ENCODE measurements at regions not wholly inside any gene's neighbourhood (a gene's known extent, or its start where the extent isn't known, plus 50 kb on each side); places are given as distances from the start of the nearest gene placed in this dataset.

- DNase-seq: no peak
These were observed 215.7 kb upstream of the PARD3B start for GRCh38 chr2:204329532-204329931.

GRCh38 chr2:204331180-204331579, 214.1 kb upstream of the PARD3B start:
- no peak for DNase-seq

DNA sequence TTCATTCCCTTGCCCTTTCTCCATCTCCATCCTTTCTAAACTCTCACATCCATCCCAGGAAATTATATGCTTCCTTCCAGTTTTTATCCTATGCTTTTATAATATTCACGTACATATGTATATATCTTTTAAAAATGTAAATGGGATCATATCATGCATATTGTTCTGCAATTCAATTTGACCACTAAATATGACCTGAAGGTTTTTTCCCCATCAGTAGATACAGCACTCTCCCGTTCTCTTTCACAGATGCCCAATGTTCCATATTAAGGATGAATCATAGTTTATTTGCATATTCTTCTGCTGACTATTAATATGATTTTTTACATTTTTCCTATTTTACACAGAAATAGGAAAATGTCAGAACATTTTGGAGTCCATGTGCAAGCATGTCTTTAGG, 213.3 kb upstream of the PARD3B start:
- DNase-seq: no peak

- DNase-seq: no peak
These were observed 212.6 kb upstream of the PARD3B start for GRCh38 chr2:204332706-204333105.

GRCh38 chr2:204333861-204334260, 211.4 kb upstream of the PARD3B start:
- DNase-seq: no peak

GRCh38 chr2:204335451-204336058, 209.7 kb upstream of the PARD3B start:
- peak; percentile 29 for DNase-seq

DNA sequence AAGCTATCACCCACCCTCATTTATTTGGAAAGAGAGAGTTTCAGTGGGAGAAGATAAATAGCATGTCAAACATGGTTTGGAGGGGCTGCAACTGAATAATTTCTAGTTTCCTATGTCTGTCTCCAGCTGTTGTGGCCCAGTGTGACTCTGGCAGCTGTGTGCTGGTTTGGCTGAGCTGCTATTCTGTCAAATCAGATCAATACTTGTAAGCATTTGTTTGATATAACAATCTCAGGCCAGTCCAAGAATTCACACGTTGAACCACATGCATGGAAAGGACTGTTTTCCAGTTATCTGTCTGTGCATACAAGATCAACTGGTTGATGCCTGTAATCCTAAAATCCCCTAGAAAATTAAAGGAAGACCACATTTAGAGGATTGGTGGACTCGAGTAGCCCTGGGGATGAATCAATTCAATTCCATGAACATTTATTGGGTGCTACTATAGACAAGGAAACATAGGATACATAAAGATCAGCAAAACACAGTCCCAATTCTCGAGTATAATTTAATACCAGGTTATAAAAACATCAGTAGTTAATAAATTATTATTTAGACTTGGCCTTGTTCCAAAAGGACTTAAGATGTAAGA, 209.0 kb upstream of the PARD3B start:
- no peak for DNase-seq

GRCh38 chr2:204337638-204338037, 207.6 kb upstream of the PARD3B start:
- no peak for DNase-seq

DNA sequence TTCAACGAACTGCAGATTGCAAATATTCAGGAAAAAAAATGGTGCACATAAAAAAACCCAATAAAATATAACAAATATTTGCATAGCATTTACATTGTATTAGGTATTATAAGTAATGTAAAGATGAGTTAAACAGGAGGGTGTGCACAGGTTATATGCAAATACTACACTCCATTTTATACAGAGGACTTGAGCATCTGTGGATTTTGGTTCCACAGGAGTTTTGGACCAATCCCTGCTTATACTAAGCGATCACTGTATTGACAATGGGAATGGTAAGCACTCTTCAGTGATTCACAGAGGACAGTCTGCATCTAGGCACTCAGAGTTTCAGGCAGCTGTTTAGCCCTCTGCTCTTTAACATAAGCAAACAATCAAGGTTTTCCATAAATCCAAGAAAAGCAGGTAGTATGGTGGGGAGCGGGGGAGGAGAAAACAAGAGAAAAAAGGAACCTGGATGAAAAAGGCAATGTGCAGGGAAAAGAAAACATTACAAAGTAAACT, 206.0 kb upstream of the PARD3B start:
- no peak for DNase-seq

- no peak for DNase-seq
These were observed 204.8 kb upstream of the PARD3B start for GRCh38 chr2:204340511-204340910.

DNA sequence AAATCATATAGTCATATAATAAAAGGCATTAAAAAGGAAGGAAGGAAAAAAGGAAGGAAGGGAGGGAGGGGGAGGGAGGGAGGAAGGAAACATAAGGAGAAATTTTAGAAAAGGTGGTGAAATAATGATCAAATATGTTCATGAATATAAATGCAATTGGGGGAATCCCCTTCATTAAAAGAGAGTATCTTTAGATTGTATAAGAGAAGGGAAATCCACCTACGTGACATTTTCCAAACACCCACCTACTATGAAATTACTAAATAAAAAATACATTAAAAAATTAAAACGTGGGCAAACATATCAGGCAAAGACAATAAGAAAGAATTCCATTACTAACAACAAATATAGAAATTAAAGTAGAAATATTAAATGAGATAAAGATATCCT, 203.4 kb upstream of the PARD3B start:
- no peak for DNase-seq

DNA sequence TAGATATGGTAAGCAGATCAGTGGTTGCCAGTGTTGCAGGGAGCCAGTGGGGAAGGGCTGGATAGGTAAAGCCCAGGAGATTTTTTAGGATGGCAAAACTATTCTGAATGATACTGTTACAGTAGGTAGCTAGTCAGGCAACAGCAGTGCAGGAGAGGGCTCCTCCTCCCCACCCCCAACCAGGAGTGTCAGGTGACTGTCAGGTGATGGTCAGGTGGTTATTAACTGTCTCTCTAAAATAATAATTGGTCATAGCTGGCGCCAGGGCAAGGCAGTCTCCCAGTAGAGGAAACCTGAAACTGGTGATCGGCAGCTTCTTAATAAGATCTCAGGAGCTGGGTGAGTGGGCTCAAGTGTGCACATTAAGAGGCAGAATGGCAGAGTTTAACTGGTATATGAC, 201.6 kb upstream of the PARD3B start:
- no peak for DNase-seq

GRCh38 chr2:204344119-204344518, 201.2 kb upstream of the PARD3B start:
- no peak for DNase-seq

DNA sequence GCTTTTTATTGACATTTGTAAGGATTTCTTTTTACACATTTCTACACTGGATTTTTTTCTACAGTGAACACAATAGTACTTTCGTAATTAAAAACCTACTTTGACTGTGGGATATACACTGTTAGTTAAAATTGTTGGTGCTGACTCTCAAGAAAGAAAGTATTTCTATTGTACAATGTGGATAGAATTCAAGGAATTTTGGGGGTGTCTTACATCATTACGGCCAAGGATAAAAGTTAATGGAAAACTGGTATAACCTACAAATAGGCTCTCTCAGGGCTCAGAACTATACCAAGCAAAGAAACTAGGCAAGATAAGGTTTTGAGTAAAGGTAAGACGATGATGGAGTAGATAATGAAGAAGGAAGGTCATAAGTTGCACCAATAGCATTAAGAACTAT, 198.4 kb upstream of the PARD3B start:
- no peak for DNase-seq

DNA sequence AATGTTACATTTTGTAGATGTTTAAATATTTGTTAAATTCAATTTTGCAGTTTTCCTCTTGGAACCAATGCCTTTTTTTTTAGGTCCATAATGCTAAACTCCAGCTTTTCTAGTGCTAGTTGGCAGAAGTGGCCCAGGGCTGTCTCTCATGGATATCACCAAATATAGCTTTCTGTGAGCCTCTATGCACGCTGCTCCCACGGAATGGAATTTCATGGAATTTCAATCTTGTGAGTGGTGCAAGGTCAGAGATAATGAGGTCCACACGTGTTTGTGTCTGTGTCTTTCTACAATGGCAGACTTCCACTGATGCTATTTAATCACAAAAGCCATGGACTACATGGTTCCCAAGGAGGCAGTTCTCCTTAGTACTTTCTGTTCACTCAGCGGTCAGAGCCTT, 191.5 kb upstream of the PARD3B start:
- no peak for DNase-seq

- no peak for DNase-seq
These were observed 190.8 kb upstream of the PARD3B start for GRCh38 chr2:204354442-204354856.

DNA sequence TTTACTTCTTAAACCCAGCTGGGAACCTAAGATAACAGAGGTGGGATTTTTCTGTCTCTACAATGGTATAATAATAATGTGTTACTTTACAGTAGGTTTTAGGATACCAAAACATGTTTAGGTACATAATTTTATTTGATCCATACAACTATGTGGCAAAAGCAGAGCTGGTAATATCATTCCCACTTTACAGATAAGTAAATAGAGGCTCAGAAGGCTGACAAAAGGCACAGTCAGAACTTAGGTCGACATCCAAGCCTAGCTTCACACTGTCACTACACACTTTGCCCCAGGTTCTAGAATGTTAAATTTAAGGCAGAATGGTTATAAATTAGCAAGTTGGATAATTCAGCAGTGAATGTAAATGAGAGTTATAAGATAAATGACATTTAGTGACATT, 189.6 kb upstream of the PARD3B start:
- DNase-seq: no peak

GRCh38 chr2:204356151-204356641, 189.1 kb upstream of the PARD3B start:
- DNase-seq: no peak

GRCh38 chr2:204357286-204357685, 188.0 kb upstream of the PARD3B start:
- DNase-seq: no peak

GRCh38 chr2:204359076-204359475, 186.2 kb upstream of the PARD3B start:
- no peak for DNase-seq

GRCh38 chr2:204360218-204361007, 184.9 kb upstream of the PARD3B start:
- no peak for DNase-seq

DNA sequence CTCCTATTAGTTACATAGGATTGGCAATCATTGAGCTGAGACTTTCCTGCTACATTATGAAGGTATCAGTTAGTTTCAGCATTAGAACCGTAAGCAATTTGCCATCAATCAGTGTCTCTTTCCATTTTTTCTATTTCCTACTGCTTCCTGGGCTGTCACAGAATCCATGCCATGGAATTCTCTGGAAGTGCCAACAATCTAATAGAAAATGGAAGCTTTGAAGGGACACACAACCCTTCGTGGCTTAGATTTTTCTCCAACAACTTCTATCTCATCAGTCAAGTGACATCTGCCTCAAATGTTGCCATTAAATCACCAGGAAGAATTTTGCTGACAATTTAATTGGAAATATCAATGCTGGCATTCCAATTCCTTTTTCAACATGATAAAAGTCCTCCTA, 183.5 kb upstream of the PARD3B start:
- DNase-seq: no peak

- no peak for DNase-seq
These were observed 182.7 kb upstream of the PARD3B start for GRCh38 chr2:204362581-204362980.

All from tongue (tissue), 1 donor.